A549 (cell line): ENCODE measurements at regions not wholly inside any gene's neighbourhood (a gene's known extent, or its start where the extent isn't known, plus 50 kb on each side); places are given as distances from the start of the nearest gene placed in this dataset.

Source experiments
- ATAC-seq, 2 experiments: fragments of 200-7000 bp in 1 of 2; fragments of >200 bp in 1 of 2; cut with Nextera tagmentation in 1 of 2; cut with Tn5 transposase in 1 of 2; 3 replicates each; pipeline versions ENCODE4 v1.8.0 to v1.9.1; 2018 to 2020; ENCODE audit warnings: mild to moderate bottlenecking in 1 of 2, moderate library complexity in 1 of 2
- CTCF ChIA-PET: fragments of 300-600 bp; sonication (Branson Sonifier 250); formaldehyde crosslinking; extraction: SDS; loops from one replicate; lab custom pipeline; 2021; ENCODE audit warnings: antibody characterized with exemption, inconsistent platforms; lab: Yijun Ruan, JAX
- POLR2A ChIA-PET: fragments of 350-600 bp; formaldehyde crosslinking; extraction: SDS; loops from one replicate; lab custom pipeline; 2021; ENCODE audit warnings: antibody characterized with exemption, inconsistent platforms; lab: Yijun Ruan, JAX
- DNase-seq, 2 experiments: peaks; one replicate each; pipeline versions ENCODE4 v3.0.0 to v3.0.0-alpha.2; 2011 to 2016; ENCODE audit warnings: low read depth in 1 of 2, low spot score in 1 of 2
- FAIRE-seq: peaks from 2 replicates; lab custom pipeline; 2011; peaks lifted over from hg19 to GRCh38; lab: Jason Lieb, UNC
- H3K27ac ChIP-seq, 2 experiments: fragments of >200 bp; sonication (Bioruptor Twin); formaldehyde crosslinking; 3 replicates each; pipeline ENCODE4 v1.5.1; 2016 to 2017
- H3K4me1 ChIP-seq: fragments of >200 bp; sonication (Bioruptor Twin); formaldehyde crosslinking; 3 replicates; pipeline ENCODE4 v1.6.1; 2016
- H3K4me2 ChIP-seq: fragments of >200 bp; sonication (Bioruptor Twin); formaldehyde crosslinking; 3 replicates; pipeline ENCODE4 v1.6.1; 2016
- H3K4me3 ChIP-seq: fragments of >200 bp; sonication (Bioruptor Twin); formaldehyde crosslinking; 3 replicates; pipeline ENCODE4 v1.5.1; 2016
- H3K9me3 ChIP-seq: fragments of >200 bp; sonication (Bioruptor Twin); formaldehyde crosslinking; 3 replicates; pipeline ENCODE4 v1.6.1; 2016
- BHLHE40 ChIP-seq: IDR thresholded peaks from 2 replicates; pipeline ENCODE4 v1.6.1; 2012; ENCODE audit warnings: low read depth, low read length, inconsistent platforms
- CBX8 ChIP-seq: fragments of 200-600 bp; sonication (generic); IDR thresholded peaks from 2 replicates; pipeline ENCODE4 v1.6.1; 2016
- CEBPB ChIP-seq, 2 experiments: fragments of >200 bp in 1 of 2; sonication (Bioruptor Twin) in 1 of 2; formaldehyde crosslinking in 1 of 2; IDR thresholded peaks; 2 replicates each; pipeline ENCODE4 v1.6.1; 2012 to 2016
- EHF ChIP-seq: fragments of 250-450 bp; sonication (Bioruptor Pico); IDR thresholded peaks from 2 replicates; pipeline ENCODE4 v1.5.0; 2020; ENCODE audit warnings: mild to moderate bottlenecking
- FOSL2 ChIP-seq, 2 experiments: fragments of 450-650 bp in 1 of 2; fragments of >200 bp in 1 of 2; sonication (Bioruptor Twin) in 1 of 2; formaldehyde crosslinking; IDR thresholded peaks; 2 replicates each; pipeline versions ENCODE4 v1.5.0 to v1.6.1; 2016 to 2020; ENCODE audit warnings: mild to moderate bottlenecking in 1 of 2, moderate library complexity in 1 of 2
- GATA3 ChIP-seq: IDR thresholded peaks from 2 replicates; pipeline ENCODE4 v1.6.1; 2012; ENCODE audit warnings: borderline replicate concordance
- HEYL ChIP-seq: fragments of 250-450 bp; sonication (Bioruptor Pico); IDR thresholded peaks from 2 replicates; pipeline ENCODE4 v1.8.0; 2021; ENCODE audit warnings: mild to moderate bottlenecking, moderate library complexity
- HOXB13 ChIP-seq: fragments of 250-450 bp; sonication (Bioruptor Pico); IDR thresholded peaks from 2 replicates; pipeline ENCODE4 v1.5.0; 2020; ENCODE audit warnings: low read depth, mild to moderate bottlenecking, moderate library complexity
- HOXB5 ChIP-seq: fragments of 250-450 bp; sonication (Bioruptor Pico); IDR thresholded peaks from 2 replicates; pipeline ENCODE4 v1.5.0; 2020; ENCODE audit warnings: mild to moderate bottlenecking, moderate library complexity
- JUN ChIP-seq, 2 experiments: fragments of >200 bp; sonication (Bioruptor Twin); formaldehyde crosslinking; IDR thresholded peaks; 2 replicates in 1 of 2; 3 replicates in 1 of 2; pipeline ENCODE4 v1.6.1; 2016 to 2017
- JUNB ChIP-seq: fragments of >200 bp; sonication (Bioruptor Twin); formaldehyde crosslinking; IDR thresholded peaks from 2 replicates; pipeline ENCODE4 v1.6.1; 2016
- MAFK ChIP-seq: fragments of 450-650 bp; IDR thresholded peaks from 2 replicates; pipeline ENCODE4 v1.6.1; 2014; ENCODE audit not compliant: partially characterized antibody
- MYC ChIP-seq: IDR thresholded peaks from 2 replicates; pipeline ENCODE4 v1.6.1; 2012; ENCODE audit warnings: mild to moderate bottlenecking, inconsistent platforms, low read length, improper control_type of control experiment, borderline replicate concordance
- NFE2L2 ChIP-seq: fragments of 150-350 bp; conservative IDR thresholded peaks from 2 replicates; pipeline ENCODE4 v1.6.1; 2014; ENCODE audit warnings: low read length
- POLR2AphosphoS2 ChIP-seq: conservative IDR thresholded peaks from 2 replicates; pipeline ENCODE4 v1.6.1; 2012; ENCODE audit warnings: low read length, improper control_type of control experiment, inconsistent platforms
- RARB ChIP-seq: fragments of 250-450 bp; sonication (Bioruptor Pico); IDR thresholded peaks from 2 replicates; pipeline ENCODE4 v1.8.0; 2021; ENCODE audit warnings: mild to moderate bottlenecking, moderate library complexity
- RNF2 ChIP-seq: fragments of 200-600 bp; sonication (generic); IDR thresholded peaks from 2 replicates; pipeline ENCODE4 v1.6.1; 2016; ENCODE audit warnings: low read depth, mild to moderate bottlenecking, antibody characterized with exemption, moderate library complexity, borderline replicate concordance
- SMC3 ChIP-seq: fragments of >200 bp; sonication (Bioruptor Twin); formaldehyde crosslinking; IDR thresholded peaks from 3 replicates; pipeline ENCODE4 v1.6.1; 2018; ENCODE audit warnings: inconsistent platforms
- TFCP2L1 ChIP-seq: fragments of 250-450 bp; sonication (Bioruptor Pico); IDR thresholded peaks from 2 replicates; pipeline ENCODE4 v1.5.0; 2021; ENCODE audit warnings: mild to moderate bottlenecking
- ZFP36 ChIP-seq: fragments of 450-650 bp; IDR thresholded peaks from 2 replicates; pipeline ENCODE4 v1.6.1; 2014; ENCODE audit warnings: borderline replicate concordance; ENCODE audit not compliant: partially characterized antibody
- WGBS: methylation state at CpG from one replicate; pipeline ENCODE4 v1.1.6; 2017; ENCODE audit errors: missing lambda C conversion rate; 5-methylcytosine and 5-hydroxymethylcytosine counted together
- TF ChIP-seq, protein P1 (sequence below): fragments of 450-650 bp; IDR thresholded peaks from 2 replicates; pipeline ENCODE4 v1.6.1; 2014; ENCODE audit warnings: antibody characterized with exemption
- TF ChIP-seq, protein P2 (sequence below): fragments of >200 bp; sonication (Bioruptor Twin); formaldehyde crosslinking; IDR thresholded peaks from 2 replicates; pipeline ENCODE4 v1.6.1; 2016
- TF ChIP-seq, protein P3 (sequence below): IDR thresholded peaks from 2 replicates; pipeline ENCODE4 v1.6.1; 2012; ENCODE audit warnings: low read depth, borderline replicate concordance
- TF ChIP-seq, protein P4 (sequence below): fragments of >200 bp; sonication (Bioruptor Twin); formaldehyde crosslinking; IDR thresholded peaks from 3 replicates; pipeline ENCODE4 v1.5.1; 2016
- TF ChIP-seq, protein P5 (sequence below): fragments of 150-350 bp; IDR thresholded peaks from 2 replicates; pipeline ENCODE4 v1.6.1; 2014; ENCODE audit warnings: low read depth, mild to moderate bottlenecking, low read length

DNA sequence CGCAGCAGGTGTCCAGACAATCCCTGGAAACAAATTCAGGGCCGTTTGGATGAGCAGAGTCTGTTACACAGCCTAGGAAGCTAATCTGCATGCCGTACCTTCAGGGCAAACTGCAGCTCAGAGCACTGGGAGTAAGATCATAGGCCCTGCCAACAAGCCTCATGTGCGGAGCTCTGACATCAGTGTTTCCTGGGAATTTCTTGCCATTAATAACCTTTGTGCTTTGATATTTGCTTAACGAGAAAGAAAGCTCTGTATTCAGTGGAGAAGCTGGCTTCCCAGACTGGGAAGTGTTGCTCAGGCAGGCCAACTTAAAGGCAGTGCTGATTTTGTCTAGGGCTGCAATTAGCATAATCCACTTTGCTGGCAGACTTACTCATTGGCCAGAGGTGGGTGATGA is 116.1 kb upstream of the KLHL25 start:
- ATAC-seq = no peak; a peak in 1 of 6 replicates
- Histone ChIP-seq H3K9me3 (no peaks in the 10 kb centered on the region), H3K27ac (no peak overlapping the region), H3K4me1 (no peaks in the 10 kb centered on the region), H3K4me2 (no peak overlapping the region), H3K4me3 (no peak overlapping the region)
- WGBS = 21% methylated on average over 5 of the region's 5 CpGs
- TF ChIP-seq TFCP2L1 (CRISPR knock-in tag) (no peak), GATA3 (no peak), HOXB5 (CRISPR knock-in tag) (no peak), ZFP36 (no peak), MAFK (no peak), JUN (IDR thresholded peaks at IDR 0.05) (no peak), MYC (no peak), JUNB (no peak), CBX8 (no peak)
- TF ChIP-seq, protein P1, sequence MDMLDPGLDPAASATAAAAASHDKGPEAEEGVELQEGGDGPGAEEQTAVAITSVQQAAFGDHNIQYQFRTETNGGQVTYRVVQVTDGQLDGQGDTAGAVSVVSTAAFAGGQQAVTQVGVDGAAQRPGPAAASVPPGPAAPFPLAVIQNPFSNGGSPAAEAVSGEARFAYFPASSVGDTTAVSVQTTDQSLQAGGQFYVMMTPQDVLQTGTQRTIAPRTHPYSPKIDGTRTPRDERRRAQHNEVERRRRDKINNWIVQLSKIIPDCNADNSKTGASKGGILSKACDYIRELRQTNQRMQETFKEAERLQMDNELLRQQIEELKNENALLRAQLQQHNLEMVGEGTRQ = no peak
- DNase-seq = peak in 1 of 2 experiments; percentile 11
- POLR2A ChIA-PET = no interaction called here
- CTCF ChIA-PET = interaction anchor here (0.8 kb wide), 1 partner anchor 645 kb away, joined by 3 read pairs; no protein-coding TSS in a partner anchor
- no peak for FAIRE-seq

DNA sequence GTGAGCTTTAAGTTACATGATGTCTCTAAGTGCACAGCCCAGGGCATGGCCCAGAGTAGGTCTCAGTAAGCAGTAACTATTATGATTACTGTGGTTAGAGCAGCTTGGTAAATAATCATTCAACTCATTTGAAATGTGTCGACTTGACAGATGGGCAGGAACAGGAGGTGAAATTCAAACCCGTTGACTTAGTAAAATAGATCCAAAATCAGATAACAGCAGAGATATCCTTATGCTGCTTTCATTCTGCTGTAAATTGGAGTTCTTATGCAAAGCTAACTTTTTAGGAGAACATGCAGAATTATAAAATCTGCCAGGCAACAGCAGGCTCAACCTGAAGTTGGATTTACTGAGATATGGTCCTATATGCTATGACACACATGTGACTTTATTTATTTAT is 118.7 kb upstream of the KLHL25 start:
- H3K9me3 ChIP-seq = no peaks in the 10 kb centered on the region
- H3K4me1 ChIP-seq = no peaks in the 10 kb centered on the region
- DNase-seq (no peak), ATAC-seq (no peak)
- no peak overlapping the region for H3K4me2 ChIP-seq
- no peak overlapping the region for H3K27ac ChIP-seq
- WGBS = 32% methylated on average over 2 of the region's 2 CpGs
- no peak for TF ChIP-seq SMC3
- TF ChIP-seq, protein P2, sequence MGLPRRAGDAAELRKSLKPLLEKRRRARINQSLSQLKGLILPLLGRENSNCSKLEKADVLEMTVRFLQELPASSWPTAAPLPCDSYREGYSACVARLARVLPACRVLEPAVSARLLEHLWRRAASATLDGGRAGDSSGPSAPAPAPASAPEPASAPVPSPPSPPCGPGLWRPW = no peak
- TF ChIP-seq HOXB13 (CRISPR knock-in tag) = no peak
- TF ChIP-seq, protein P1 = no peak
- TF ChIP-seq NFE2L2 = no peak
- TF ChIP-seq BHLHE40 = no peak
- no peak for TF ChIP-seq POLR2AphosphoS2
- TF ChIP-seq, protein P3, sequence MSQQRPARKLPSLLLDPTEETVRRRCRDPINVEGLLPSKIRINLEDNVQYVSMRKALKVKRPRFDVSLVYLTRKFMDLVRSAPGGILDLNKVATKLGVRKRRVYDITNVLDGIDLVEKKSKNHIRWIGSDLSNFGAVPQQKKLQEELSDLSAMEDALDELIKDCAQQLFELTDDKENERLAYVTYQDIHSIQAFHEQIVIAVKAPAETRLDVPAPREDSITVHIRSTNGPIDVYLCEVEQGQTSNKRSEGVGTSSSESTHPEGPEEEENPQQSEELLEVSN = no peak
- no peak for TF ChIP-seq RARB (CRISPR knock-in tag)
- no peak for TF ChIP-seq CEBPB (IDR thresholded peaks at IDR 0.05)
- TF ChIP-seq EHF = no peak
- TF ChIP-seq, all 56 proteins: peak for 0
- ChIA-PET POLR2A (no interaction called here), CTCF (interaction anchor here (0.9 kb wide), 1 partner anchor 11 kb away, joined by 3 read pairs; no protein-coding TSS in a partner anchor)
- no peak overlapping the region for H3K4me3 ChIP-seq
- no peak for FAIRE-seq

DNA sequence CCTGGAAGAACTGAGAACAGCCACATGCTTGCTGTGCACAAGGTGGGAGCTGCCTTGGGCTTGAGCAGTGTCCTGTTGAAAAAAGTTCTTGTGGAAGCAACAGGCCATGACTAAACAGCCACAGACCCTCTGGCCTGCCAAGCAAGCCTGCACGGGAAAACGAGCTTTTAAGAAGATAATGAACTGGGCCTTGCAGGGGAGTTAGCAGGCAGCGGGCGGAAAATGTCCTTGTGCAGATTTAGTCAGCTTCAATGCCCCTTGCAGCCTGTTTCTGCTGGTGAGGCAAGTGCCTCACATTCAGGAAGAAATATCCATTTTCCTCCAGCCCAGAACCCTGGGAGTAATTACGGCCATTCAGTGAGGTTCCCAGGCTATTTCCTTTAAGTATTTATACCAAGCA is 126.2 kb upstream of the KLHL25 start:
- Histone ChIP-seq H3K4me1 (no peaks in the 10 kb centered on the region), H3K4me3 (no peak overlapping the region), H3K9me3 (no peaks in the 10 kb centered on the region), H3K4me2 (no peak overlapping the region), H3K27ac (no peak overlapping the region)
- 39% methylated on average over 5 of the region's 5 CpGs for WGBS
- ATAC-seq = no peak
- CTCF ChIA-PET = no interaction called here
- TF ChIP-seq RNF2 = no peak
- TF ChIP-seq HEYL = no peak
- no peak for TF ChIP-seq RARB (CRISPR knock-in tag)
- TF ChIP-seq, protein P4, sequence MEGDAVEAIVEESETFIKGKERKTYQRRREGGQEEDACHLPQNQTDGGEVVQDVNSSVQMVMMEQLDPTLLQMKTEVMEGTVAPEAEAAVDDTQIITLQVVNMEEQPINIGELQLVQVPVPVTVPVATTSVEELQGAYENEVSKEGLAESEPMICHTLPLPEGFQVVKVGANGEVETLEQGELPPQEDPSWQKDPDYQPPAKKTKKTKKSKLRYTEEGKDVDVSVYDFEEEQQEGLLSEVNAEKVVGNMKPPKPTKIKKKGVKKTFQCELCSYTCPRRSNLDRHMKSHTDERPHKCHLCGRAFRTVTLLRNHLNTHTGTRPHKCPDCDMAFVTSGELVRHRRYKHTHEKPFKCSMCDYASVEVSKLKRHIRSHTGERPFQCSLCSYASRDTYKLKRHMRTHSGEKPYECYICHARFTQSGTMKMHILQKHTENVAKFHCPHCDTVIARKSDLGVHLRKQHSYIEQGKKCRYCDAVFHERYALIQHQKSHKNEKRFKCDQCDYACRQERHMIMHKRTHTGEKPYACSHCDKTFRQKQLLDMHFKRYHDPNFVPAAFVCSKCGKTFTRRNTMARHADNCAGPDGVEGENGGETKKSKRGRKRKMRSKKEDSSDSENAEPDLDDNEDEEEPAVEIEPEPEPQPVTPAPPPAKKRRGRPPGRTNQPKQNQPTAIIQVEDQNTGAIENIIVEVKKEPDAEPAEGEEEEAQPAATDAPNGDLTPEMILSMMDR = no peak
- TF ChIP-seq FOSL2 (IDR thresholded peaks at IDR 0.05) = no peak
- TF ChIP-seq FOSL2 (CRISPR knock-in tag; IDR thresholded peaks at IDR 0.05) = no peak
- TF ChIP-seq, protein P5, sequence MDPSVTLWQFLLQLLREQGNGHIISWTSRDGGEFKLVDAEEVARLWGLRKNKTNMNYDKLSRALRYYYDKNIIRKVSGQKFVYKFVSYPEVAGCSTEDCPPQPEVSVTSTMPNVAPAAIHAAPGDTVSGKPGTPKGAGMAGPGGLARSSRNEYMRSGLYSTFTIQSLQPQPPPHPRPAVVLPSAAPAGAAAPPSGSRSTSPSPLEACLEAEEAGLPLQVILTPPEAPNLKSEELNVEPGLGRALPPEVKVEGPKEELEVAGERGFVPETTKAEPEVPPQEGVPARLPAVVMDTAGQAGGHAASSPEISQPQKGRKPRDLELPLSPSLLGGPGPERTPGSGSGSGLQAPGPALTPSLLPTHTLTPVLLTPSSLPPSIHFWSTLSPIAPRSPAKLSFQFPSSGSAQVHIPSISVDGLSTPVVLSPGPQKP = no peak
- POLR2A ChIA-PET = no interaction called here
- no peak for DNase-seq
- FAIRE-seq = no peak
